Superior temporal gyrus (tissue), 1 donor: ENCODE measurements at regions not wholly inside any gene's neighbourhood (a gene's known extent, or its start where the extent isn't known, plus 50 kb on each side); places are given as distances from the start of the nearest gene placed in this dataset.
A peak's percentile ranks its signal among the peaks of the same experiment; 100 is the strongest.
"Not testable (repeated sequence)": the region's sequence is repeated elsewhere in the genome, so short reads cannot be mapped to it uniquely, and the experiment has no call there.

Source experiments
- DNase-seq: peaks from one replicate; pipeline ENCODE4 v3.0.0-alpha.2; 2016; ENCODE audit errors: extremely low spot score

DNA sequence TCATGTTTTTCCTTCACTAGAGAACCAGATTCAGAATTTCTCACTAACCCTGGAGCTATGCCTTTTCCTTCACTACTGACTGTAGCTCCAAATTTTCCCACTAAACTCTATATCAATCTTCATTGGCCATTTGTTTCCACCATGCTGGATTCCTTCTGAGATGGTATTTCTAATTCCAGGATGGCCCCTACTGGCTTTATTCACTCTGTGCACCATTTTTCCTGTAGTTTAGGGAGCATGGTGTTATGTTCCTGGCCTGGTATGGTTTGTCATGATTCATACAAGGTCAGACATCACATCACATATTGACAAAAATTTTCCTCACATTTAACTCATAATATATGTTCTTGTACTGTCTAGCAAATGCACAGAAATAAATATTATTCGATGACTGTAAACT, 229.2 kb upstream of the TFPI start:
- DNase-seq: no peak

DNA sequence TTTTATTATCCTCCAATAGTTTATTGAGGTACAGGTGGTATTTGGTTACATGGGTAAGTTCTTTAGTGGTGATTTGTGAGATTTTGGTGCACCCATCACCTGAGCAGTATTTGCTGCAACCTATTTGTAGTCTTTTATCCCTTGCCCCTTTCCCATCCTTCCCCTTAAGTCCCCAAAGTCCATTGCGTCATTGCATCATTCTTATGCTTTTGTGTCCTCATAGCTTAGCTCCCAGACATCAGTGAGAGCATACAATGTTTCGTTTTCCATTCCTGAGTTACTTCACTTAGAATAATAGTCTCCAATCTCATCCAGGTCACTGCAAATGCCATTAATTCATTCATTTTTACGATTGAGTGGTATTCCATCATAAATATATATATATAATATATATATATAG, 229.9 kb upstream of the TFPI start:
- DNase-seq: not testable (repeated sequence)

- DNase-seq: no peak
Measured at GRCh38 chr2:187799601-187800000, 245.4 kb upstream of the TFPI start.

DNA sequence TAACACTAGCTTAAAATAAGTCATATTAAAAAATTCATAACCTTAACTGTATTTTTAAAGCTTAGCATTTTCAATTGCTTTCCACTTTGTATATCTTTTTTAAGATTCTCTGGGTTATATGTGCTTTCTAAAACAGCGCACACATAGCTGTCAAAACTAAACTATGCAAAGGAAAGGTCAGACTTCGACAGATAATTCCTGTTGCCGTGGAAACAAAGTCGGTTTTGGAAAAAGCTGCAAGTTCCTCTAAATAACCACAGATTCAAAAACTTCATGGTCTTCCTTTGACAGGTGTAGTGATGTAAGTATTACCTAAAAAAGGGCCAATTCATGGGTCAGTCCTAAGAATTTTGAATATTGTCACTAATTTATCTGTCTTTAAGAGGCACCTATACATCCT, 249.6 kb upstream of the TFPI start:
- no peak for DNase-seq

DNA sequence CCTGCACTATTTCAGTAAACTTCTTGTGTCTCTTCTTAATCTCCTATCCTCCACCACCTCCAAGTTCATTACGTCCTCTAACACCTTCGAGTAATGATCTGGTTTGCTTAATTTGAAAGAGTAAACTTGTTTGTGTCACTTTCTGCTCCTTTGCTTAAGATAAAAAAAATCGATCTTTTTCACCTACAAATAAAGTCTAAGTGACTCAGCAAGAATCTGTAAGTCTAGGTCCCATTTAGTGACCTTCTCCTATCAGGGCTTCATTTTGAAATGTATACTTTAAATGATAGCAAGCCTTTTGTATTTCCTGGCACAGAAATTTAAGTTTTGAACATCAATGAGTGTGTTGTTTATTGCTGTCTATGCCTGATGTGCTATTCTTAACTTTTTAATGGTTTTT, 260.9 kb upstream of the TFPI start:
- no peak for DNase-seq

- no peak for DNase-seq
Measured at GRCh38 chr2:187819624-187820023, 265.4 kb upstream of the TFPI start.

DNA sequence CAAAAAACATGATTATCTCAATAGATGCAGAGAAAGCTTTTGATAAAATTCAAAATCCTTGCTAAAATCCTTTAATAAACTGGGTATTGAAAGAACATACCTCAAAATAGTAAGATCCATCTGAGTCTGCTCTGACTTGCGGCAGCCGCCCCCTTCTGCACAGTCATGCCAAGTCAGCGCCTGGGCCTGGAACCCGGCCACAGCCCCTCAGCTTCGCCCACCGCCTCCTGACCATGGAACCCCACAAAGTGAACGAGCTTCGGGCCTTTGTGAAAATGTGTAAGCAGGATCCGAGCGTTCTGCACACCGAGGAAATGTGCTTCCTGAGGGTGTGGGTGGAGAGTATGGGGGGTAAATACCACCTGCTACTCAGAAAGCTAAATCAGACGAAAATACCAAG, 270.9 kb upstream of the TFPI start:
- no peak for DNase-seq

DNA sequence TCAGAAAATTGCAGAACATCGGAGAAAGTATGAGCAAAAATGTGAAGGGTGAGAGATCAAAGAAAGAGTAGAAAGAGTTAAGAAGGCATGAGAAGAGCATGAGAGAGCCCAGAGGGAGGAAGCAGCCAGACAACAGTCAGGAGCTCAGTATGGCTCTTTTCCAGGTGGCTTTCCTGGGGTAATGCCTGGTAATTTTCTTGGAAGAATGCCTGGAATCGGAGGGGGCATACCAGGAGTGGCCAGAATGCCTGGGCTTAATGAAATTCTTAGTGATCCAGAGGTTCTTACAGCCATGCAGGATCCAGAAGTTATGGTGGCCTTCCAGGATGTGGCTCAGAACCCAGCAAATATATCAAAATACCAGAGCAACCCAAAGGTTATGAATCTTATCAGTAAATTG, 271.8 kb upstream of the TFPI start:
- no peak for DNase-seq

GRCh38 chr2:187834787-187835186, 280.6 kb upstream of the TFPI start:
- DNase-seq: no peak

DNA sequence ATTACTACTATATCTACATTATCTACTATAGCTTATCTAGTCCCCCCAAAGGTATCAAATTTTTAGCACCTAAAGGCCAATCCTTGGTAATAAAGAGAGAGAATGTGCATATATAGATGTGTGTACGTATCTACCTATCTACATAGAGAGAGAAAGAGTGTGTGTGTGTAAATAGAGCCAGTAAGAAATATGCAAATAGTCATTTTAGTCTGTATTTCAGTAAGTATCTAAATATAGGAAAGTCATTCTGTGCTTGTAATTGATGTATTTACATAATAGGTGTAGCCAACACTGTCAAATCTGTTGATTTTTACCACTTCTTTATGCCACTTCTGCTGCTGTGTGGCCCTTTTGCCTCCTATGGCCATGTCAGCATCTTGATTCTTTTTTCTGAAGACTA, 284.5 kb upstream of the TFPI start:
- DNase-seq: no peak

DNA sequence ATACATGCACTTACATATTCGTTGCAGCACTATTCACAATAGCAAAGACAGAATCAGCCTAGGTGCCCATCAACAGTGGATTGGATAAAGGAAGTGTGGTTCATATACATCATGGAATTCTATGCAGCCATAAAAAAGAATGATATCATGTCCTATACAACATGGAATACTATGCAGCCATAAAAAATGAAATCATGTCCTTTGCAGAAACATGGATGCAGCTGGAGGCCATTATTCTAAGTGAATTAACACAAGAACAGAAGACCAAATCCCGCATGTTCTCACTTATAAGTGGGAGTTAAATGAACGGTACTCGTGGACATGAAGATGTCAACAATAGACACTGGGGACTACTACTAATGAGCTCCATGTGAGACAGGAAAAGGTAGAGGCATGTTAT, 288.1 kb upstream of the TFPI start:
- no peak for DNase-seq

DNA sequence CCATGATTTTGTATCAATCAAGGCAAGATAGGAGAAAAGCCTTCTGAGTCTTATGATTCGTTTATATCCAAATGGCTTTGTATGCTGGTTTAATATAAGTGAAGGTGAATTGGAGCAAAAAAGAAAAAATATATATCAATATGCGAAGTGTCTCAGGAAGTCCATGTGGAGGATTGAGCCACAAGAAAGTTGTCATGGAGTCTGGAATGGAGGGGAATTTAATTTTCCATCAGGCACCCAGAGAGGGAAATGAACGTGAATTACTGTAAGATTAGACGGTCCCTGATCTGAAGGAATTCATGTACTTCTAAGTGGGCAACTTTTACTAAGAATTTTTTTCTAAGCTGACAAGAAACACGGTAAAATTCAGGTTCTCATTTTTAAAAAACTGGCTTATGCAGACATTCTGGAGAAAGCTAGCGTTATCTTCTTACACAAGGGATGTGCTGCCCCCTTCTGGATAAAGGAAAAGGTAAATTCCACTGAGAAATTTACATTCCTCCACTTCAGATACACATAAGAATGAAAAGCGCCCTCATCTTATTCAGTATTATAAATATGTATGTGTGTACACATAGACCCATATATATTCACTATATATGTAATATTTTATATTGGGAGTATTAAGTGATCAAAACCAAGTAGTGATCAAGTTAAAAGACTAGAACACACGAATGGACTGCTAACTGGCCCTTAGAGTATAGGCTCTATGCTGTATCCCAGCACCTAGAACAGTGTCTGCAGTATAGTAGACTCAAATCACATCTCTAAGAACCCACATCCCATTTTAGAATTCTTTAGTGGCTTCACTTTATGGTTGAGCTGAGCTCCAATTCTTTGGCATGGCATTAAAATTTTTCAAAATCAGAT, 289.0 kb upstream of the TFPI start:
- DNase-seq: peak; percentile 81

- no peak for DNase-seq
Measured at GRCh38 chr2:187847245-187848208, 293.3 kb upstream of the TFPI start.

DNA sequence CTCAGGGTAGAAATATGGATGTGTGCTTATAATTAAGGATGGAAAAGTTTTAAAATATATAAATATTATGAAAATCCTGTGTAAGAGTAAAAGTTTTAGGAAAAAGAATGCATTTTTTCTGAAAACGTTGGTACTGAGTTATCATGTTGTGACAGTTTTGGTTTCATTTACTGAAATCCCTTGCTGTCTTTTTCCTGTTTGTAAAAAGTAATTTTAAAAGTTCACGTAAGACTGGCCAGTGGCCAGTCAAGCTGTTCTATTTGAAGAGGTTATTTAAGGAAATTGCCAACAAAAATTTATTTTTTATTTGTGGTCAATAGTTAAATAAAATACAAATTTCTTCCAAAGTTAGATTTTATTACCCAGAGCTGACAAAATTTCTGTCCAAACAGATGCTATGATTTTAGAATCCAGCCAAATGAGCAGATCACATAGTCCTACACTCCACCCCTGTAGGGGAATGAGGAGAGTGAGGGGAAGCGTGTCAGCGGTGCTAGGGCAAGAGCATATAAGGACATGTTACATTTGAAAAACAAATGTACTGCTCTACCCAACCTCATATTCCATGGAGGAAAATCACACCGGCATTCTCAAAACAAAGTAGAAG, 297.8 kb upstream of the TFPI start:
- no peak for DNase-seq

GRCh38 chr2:187853381-187853791, 299.2 kb upstream of the TFPI start:
- no peak for DNase-seq

GRCh38 chr2:187854801-187855200, 300.6 kb upstream of the TFPI start:
- no peak for DNase-seq

GRCh38 chr2:187855689-187856088, 301.5 kb upstream of the TFPI start:
- no peak for DNase-seq

DNA sequence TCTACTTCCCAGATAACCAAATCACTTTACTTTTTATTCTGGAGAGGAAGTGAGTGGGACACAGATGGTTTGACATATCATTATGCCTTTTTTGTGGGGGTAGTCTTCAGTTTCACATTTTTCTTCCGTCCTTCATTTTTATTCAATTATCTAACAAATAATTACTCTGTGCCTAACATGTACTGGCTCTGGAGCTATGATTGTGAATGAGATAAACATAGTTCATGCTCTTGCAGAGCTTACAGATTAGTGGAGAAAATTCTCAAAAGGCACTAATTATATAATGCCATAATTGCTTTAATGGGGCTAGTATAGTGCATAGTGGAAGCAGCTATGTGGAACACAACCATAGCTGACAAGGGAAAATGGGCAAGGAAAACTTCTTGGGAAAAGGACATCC, 303.6 kb upstream of the TFPI start:
- DNase-seq: no peak

DNA sequence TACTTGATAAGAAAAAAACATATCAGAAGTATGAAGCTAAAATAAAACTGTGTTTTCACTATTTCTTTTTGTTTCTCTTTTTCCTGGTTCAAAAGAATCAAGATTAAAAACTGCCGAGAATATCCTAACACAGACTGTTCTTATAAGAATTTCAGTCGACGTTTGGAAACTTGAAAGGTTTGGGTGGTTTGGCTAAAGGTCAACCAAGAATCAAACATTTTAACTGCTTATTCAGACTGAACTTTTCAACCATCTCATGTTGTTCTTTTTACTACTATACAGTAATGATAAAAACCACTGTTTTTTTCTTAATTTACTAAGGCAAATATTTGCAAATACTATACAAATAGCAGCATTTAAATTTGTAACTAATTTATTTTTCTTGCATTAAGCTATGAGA, 308.5 kb upstream of the TFPI start:
- no peak for DNase-seq

DNA sequence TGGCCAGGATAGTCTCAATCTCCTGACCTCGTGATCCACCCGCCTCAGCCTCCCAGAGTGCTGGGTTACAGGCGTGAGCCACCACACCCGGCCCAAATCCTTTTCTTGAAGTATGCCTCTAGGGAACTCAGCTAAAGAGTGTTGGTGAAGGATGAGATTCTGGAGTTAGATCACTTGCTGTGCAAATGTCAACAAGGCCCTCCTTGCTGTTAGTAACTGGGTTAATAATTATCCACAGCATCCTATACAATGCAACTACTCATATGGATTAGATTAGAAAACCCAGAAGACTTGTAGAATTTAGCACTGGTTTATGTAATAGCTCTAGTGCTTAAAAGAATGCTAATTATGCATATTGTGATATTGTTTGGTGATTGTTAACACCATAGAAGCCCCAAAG, 310.8 kb upstream of the TFPI start:
- no peak for DNase-seq

DNA sequence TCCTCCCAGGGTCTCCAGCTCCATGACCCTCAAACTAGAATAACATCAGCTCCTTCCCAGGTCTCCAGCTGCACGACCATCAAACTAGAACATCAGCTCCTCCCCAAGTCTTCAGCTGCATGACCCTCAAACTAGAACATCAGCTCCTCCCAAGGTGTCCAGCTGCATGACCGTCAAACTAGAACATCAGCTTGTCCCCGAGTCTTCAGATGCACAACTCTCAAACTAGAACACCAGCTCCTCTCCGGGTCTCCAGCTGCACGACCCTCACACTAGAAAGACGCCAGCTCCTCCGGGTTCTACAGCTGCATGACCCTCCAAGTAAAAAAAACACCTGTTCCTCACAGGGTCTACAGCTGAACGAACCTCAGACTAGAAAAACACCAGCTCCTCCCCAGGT, 312.9 kb upstream of the TFPI start:
- DNase-seq: no peak

- DNase-seq: no peak
Measured at GRCh38 chr2:187869195-187869594, 315.0 kb upstream of the TFPI start.
